Left kidney (tissue), 1 donor: ENCODE measurements at regions not wholly inside any gene's neighbourhood (a gene's known extent, or its start where the extent isn't known, plus 50 kb on each side); places are given as distances from the start of the nearest gene placed in this dataset.

Experiments
- DNase-seq: peaks from one replicate; pipeline ENCODE4 v3.0.0-alpha.2; 2013

DNA sequence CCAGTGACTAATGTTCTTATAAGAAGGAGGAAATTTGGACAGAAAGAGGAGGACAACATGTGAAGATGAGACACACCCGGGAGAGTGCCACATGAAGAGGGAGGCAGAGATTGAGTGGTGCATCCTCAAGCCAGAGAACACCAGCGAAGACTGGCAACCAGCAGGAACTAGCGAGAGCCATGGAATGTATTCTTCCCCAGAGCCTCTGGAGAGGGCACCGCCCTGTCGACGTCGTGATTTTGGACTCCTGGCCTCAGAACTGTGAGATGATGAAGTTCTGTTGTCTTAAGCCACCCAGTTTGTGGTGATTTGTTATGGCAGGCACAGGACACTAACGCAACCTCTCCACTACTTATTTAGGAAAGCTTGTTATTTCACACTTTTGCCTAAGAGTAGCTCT lies 196.0 kb upstream of the TLL1 start:
- DNase-seq = no peak

DNA sequence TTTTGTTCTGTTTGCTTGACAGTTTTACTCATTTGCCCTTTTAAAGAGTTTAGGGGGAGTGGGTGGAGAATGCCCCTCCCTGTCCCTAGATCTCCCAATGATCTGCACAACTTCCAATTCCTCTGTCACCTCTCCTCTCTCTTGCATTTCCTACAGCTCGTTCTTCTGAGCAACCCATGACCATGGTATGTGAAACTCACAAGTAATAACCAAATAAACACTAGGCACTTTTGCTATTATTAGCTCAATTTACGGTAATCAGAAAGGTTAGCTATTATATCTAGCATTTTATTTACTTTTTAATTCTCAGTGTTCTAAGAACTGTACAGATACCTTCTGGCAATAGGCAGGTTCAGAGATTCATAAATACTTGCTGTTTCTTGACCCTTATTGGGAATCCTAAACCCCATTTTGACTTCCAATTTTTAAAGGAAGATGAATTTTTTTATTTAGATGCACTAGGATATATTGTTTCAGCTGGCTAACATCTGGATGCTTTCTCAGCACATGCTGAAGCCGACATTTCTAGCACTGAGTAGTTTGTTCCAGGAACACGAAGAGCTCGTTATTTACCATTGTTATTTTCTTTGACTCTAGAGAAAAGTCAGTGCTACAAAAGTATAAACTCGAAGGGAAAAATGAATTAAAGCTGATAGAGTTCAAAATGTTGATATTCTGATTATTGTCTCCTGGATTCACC lies 194.7 kb upstream of the TLL1 start:
- DNase-seq = peak; percentile 13

DNA sequence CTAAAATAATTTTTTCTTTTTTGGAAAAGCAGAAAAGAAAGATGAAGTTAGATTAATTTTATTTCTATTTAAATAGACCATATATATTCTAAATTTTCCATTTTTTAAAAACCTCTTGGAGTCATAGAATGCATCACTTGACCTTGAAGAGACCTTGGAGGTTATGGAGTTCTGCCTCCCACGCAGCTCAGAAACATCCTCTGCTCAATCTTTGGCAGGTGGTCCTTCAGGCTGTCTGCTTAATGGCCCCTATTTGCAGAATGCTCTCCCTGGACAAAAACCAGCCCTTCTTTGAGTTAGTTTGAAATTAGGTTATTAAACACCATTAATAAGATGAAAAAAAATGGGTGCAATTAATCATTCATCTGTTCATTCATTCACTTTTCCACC lies 194.1 kb upstream of the TLL1 start:
- DNase-seq = no peak

DNA sequence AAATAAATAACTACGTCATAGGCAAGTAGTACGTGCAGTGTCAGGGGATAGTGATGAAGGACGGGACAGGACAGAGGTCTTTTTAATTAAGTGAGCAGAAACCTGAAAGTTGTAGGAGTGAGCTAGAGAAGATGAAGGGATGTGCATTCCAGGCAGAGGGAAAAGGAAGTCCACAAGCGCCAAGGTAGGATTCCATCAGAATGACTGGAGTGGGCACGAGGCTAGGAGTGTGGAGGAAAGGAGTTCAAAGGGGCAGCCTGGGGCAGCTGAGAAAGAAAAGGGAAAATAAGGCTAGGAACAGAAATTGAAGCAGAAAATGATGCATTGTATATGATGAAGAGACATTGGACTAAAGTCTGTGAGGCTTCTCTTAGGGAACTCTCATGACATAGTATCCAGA lies 192.2 kb upstream of the TLL1 start:
- DNase-seq = no peak

DNA sequence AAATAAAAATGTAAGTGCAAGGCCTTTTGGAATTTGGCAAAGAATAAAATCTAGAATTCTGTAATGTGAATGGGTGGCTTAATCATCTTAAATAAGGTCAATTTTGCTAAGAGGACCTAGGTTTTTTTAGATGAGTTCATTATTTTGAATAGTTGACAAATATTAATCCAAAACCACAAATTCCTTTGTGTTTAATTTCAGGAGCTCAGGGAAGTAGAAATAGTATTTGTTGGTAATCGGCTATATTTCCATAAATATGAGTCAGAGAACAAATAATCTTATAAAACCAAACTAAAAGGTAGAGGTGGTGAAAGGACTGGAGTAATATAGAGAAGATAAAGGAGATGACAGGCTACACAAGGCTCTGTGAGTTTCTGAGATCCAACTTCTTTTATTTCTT lies 190.4 kb upstream of the TLL1 start:
- DNase-seq = no peak

DNA sequence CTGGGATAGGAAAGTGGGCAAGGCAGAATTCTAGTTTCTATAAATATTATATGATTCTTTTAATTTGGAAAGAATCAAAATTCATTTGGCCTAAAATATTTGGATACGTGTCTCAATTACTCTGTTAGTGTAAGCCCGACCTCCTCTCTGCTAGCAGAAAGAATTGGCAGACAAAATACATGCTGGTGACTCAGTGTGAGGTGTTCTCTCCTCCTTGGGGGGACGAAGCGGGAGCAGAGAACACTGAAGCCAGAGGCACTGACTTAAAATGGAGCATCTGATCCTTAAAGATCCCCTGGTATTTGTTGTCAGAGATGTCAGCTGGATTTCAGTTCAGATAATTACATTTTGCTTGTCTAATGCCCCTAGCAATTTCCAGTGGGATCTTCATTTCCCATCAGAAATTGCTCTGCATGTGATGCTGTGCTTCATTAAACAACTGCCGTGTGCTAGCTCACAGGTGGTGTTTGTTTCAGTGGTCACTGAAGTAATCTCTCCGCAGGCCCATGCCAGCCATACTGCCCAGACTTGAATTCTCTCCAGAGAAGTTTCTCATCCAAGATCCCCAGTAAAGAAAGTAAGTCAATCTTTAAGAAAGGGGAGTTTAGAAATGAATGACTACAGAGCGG lies 188.7 kb upstream of the TLL1 start:
- DNase-seq = no peak

DNA sequence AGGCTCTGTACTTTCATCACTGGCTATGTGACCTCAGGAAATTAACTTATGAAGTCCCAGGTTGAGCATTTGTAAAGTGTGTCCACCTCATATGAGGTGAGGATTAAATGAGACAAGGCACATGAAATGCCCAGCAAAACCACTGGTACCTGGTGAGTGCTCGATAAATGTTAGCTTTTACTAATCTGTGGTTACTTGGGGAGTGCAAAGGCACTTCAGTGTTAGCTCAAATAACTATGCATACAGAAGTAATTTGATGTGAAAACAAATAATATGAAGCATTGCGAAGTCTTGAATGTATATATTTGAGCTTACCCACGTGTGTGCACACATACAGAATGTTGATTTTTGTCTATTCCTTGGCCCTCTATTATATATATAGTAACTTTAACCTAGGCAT lies 186.3 kb upstream of the TLL1 start:
- no peak for DNase-seq

DNA sequence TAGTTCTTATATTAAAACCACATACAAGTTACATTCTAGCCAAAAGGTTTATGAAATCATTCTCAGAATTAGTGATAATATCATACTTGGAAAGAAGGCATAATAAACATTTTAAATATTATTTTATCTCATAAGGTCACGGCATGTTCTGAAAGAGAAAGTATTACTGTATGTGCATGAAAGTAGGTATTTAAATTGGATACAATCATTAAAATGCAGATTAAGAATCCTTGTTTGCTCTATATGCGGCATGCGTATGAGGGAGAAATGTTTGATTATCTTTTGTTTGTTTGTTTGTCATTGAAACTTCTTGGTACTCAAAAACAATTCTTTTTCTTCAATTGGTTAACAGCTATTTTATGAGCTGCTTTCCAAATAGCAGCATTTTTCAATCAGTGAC lies 183.9 kb upstream of the TLL1 start:
- DNase-seq = no peak

DNA sequence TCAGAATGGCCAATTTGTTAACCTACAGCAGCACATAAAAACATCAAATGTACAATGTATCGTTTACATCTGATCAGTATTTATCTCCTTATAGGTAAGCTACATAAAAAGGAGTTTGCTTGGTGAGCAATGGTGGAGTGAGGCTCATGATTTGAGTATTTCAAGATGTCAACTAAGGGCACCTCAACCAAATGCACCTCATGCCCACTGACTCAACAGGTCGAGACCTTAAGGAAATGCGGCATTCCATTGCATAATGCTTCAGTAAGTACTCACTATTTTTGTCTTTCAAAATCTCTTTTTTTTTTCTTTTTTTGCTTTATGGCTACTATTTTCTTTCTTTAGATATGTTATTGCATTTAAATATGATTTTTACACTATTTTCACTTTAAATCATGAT lies 181.0 kb upstream of the TLL1 start:
- DNase-seq = no peak

DNA sequence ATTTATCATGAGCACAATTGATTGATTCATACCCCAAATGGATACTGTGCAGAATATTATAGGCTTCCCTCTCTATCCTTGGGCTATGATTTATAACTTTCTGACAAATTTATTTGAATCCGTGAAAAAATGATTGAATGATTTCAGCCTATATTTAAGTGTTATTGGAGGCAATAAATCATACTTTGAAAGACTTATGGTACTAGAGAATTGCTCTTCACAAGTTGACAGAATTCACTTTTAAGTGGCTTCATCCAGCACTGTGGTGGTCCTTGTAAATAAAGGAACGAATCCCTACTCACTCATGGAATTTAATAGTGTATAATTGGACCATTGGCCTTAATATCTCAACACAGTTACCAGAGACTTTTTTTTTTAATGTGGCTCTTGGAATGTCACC lies 174.8 kb upstream of the TLL1 start:
- no peak for DNase-seq

DNA sequence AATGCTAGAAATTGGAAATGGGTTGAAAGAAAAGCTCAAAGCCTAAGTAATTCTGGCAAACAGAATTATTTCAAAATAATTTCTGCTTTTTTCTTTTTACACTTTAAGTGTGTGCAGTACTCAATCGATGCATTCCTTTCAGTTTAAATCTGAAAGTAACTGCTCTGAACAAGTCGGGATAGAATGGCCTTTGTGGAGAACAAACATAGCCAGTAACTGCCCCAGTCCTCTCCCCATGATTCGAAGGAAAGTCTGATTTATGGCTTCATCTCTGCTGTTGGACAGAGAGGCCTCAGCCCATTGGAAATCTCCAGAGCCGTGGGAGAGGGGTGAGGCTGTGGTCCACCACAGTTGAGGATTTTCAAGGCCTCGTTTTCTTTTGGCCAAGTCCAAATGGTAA lies 174.0 kb upstream of the TLL1 start:
- no peak for DNase-seq

DNA sequence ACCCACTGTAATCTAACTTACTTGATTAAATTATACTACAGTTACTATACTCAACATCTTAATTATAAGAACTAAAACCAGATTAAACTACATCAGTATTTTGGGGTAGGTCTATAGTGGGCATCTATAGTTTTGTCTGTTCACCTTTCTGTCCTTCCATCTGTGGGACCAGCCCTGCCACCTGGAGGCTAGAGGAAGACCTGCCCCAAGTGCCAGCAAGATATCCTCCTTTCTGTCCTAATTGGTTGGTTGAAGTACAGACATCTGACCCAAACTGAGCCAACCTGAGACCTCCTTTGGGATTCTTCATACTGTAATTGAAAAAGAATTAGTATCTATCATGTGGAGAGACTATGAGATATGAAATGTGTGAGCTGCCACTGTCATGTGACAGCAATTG lies 172.2 kb upstream of the TLL1 start:
- DNase-seq = no peak

DNA sequence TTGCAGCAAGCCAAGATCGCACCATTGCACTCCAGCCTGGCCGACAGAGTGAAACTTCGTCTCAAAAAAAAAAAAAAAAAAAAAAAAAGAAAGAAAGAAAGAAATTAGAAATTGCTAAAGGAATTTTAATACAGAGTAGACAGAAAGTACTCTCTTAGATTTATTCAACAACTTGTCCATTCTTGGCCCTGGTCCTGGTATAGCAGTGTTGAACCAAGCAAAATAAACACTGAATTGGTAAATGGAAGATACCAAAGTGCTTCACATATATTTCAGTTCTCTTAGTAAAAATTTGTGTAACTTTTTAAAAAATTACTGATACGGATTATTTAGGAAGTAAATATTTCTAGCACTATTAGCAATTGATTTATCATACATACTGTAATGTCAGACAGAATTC lies 165.9 kb upstream of the TLL1 start:
- DNase-seq = no peak

DNA sequence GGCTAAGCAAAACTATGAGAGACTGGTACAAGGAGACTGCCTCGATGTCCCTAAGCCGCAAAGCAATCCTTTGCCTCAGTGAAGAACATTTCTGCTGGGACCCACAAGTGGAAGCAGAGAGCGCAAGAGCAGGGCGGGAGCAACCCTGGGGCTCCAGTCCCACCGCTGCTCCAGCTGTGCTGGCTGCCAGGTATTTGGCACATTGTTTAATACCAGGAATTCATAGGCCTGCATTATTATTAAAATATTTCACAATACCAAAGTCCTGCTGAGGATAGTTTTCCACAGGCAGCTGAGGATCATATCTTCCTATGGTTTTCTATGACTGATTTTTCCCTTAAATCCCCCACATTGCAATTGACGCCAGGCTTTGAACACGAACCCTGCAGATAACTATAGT lies 163.5 kb upstream of the TLL1 start:
- no peak for DNase-seq

DNA sequence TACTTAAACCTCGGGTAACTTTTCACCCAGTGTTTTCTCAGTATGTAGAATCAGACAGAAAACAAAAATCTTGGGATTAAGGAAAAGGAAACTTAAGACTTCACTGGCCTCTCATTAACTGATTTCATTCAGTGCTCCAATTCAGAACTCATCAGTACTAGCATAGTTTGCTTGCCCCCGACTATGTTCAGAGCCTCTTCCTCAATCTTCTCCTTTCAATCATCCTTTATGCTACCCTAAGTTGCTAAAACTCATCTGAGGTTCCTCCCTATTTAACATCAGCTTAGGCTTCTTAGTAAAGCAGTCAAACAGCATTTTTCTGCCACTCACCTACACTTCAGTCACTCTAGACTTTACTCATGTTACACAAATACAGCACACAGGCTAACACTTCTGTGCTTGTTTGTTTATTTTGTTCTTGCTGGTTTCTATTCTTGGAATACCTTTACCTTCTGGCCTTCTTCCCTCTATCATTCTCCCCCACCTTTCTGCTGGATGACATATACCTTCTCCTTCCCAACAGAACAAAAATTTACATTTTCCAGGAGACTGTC lies 163.0 kb upstream of the TLL1 start:
- no peak for DNase-seq

DNA sequence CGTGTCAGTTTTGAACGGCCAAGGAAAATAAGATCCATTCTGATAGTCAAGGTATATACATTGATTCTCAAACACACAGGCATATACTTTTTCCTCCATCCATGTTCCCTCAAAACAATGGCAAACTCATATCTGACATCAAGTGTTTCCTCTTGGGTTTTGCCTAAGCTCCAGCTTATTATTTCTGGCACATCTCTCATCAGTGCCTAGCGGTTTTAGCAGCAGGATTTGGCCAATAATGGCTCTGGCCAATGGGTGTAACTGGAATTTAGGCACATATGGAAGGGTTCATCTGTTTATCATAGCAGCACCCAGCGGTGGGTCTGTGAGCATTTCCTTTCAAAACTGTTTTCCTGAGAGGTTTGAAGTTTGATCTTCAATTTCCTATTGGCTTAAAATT lies 161.6 kb upstream of the TLL1 start:
- no peak for DNase-seq

DNA sequence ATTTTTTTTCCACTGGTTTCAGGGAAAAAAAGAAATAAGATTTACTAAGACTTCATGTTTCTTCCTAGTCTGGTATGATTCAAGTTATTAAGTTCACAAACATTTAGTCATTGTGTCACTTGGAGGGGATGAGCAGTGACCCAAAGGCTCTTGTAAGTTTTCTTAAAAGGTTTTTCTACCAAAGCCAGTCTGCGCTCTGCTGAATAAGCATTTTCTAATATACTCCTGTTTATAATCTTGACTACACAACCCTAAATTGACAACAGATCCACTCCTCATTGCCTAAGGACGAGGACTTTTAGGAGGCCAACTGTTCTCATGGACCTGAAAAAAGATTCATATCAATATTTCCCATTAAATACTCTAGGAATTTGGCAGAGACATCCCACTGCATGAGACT lies 161.1 kb upstream of the TLL1 start:
- DNase-seq = no peak

DNA sequence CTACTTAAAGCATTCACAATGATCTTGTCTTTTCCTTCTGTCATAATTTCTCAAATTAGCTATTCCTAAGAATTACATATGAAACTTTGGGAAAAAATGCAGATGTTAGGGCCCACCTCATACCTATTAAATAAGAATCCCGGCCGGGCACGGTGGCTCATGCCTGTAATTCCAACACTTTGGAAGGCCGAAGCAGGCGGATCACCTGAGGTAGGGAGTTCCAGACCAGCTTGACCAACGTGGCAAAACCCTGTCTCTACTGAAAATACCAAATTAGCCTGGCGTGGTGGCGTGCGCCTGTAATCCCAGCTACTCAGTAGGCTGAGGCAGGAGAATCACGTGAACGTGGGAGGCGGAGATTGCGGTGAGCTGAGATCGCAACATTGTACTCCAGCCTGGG lies 158.4 kb upstream of the TLL1 start:
- DNase-seq = no peak

DNA sequence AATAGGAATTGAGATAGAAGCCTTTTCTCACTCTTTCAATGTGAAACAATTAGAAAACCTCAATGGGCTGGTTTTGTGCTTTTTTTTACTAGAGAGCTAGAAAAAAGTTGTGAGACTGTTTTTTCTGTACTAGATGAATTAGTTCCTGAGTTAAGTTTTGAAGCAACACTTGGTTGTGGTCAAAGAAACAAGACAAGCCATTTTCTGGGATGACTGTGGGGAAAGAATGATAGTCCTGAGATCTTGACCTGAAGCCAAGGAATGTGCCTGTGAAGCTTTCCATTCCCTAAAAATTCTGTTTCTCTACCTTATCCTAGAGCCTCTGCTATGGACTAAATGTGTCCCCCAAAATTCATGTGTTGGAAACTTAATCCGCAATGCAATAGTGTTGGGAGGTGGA lies 157.8 kb upstream of the TLL1 start:
- DNase-seq = no peak

DNA sequence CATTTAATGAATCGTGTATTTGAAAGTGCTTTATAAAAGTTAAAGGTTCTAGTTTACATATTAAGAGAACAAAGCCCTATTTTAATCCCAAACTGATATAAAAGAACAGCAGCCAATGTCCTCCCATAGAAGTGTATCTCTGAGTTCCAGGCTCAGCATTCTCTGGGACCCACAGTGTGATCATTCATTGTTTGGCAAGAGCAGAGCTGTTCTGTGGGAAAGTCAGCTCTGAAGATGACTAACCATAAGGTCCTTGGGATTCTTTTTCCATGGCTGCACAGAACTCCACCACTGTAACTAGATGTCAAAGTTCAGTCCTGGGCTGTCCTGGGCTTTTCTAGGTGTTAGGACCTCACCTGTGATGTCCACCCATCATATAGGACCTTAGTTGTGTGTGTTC lies 157.0 kb upstream of the TLL1 start:
- no peak for DNase-seq

DNA sequence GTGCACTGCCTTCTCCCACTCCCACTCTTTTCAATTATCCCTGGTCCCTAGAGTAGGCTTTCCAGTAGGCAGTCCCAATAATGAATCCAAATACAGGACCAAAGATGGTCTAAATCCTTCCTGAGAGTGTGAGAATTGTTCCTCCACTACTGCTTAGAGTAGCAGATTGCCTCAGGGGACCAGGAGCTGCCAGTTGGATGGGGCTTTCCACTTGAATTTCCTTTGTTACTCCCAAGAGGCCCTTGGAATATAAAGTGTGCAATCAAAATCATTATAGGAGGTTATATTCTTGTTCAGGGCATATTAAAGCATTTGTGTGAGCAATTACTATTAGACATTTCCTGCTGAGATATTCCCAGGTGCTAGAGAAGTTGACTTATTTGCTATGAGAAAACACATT lies 156.6 kb upstream of the TLL1 start:
- DNase-seq = no peak

DNA sequence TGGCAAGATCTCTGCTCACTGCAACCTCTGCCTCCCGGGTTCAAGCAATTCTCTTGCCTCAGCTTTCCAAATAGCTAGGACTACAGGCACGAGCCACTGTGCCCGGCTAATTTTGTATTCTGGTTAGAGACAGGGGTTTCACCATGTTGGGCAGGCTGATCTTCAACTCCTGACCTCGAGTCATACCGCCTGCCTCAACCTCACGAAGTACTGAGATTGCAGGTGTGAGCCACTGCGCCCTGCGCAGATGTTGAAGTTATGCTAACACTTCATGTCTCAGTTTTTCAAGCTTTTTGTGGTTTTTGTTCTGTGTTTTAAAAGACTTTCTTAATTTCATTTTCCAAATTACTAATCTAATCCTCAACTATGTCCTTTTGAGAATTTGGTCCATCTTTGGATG lies 154.4 kb upstream of the TLL1 start:
- no peak for DNase-seq

DNA sequence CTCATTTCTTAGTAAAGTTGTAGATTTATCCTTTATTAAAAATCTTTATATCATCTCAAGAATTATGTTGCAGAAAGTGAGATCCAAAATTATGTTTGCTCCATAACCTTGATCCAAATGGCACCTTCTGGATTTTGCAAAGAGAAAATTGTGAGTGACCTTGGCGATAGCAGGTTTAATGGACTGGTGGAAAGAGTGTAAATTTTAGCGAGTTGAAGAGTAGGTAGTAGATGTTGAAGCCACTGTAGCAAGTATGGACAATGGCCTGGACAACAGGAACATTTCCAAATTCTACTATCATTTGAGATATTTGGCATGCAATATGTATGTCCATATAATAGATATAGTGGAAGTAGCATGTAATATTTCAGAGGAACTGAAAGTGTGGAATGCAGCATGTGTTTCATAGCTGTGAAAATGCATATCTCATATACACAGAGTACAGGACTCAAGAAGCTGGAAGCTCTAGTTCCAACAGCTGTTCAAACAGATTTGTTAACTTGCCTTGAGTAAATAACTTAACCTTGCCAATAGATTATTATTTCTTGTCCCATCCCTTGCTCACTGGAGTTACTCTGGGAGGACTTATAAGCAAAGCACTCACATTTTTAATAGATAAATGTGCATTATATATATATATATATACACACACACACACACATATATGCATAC lies 152.5 kb upstream of the TLL1 start:
- no peak for DNase-seq

DNA sequence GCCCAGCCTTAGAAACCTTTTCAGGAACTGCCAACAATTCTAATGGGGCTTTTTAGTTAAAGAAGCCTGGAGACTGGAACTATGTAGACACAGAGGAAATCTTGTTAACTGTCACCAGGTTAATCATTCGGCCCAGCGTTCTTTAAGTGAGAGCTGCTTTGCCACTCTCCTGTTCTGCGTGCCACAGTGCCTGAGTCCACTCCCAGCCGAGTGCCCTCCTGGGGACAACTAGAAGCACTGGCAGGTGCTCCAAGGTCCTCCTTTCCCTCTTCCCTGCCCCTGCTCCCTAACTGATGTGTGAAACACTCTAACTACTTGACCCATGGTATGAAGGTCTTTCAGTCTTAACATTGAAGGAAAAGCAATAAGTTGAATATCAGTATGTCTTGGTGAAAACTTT lies 151.2 kb upstream of the TLL1 start:
- DNase-seq = no peak
